B cell (primary cell): ENCODE measurements at regions not wholly inside any gene's neighbourhood (a gene's known extent, or its start where the extent isn't known, plus 50 kb on each side); places are given as distances from the start of the nearest gene placed in this dataset.

Experiments used
- ATAC-seq: fragments of 200-7000 bp; cut with Tn5 transposase; one replicate; pipeline ENCODE4 v1.10.0; 2021; ENCODE audit warnings: low read depth, mild to moderate bottlenecking, moderate number of reproducible peaks, moderate library complexity
- CTCF ChIA-PET: fragments of 350-600 bp; sonication (Branson Sonifier 250); formaldehyde crosslinking; loops from one replicate; lab custom pipeline; 2021; ENCODE audit warnings: antibody characterized with exemption, inconsistent platforms; lab: Charles Lee
- POLR2A ChIA-PET: fragments of 350-600 bp; sonication (Branson Sonifier 250); formaldehyde crosslinking; loops from one replicate; lab custom pipeline; 2021; ENCODE audit warnings: antibody characterized with exemption; lab: Charles Lee
- DNase-seq: peaks from one replicate; pipeline ENCODE4 v3.0.0; 2013
- H2AFZ ChIP-seq: 2 replicates; pipeline ENCODE4 v1.6.1; 2012; ENCODE audit warnings: mild to moderate bottlenecking, low read depth, low read length; ENCODE audit not compliant: insufficient read depth, poor library complexity, severe bottlenecking
- H3K27ac ChIP-seq, 2 donors: 1 replicate in 1 of 2; 2 replicates in 1 of 2; pipeline ENCODE4 v1.5.1; 2012 to 2013; ENCODE audit warnings: low read length in 2 of 2, mild to moderate bottlenecking in 2 of 2, moderate library complexity in 1 of 2
- H3K27me3 ChIP-seq, 4 experiments: fragments of 200-600 bp in 1 of 4; sonication (generic) in 1 of 4; replicated peaks in 1 of 4; 1 replicate in 2 of 4; 2 replicates in 2 of 4; pipeline versions ENCODE4 v1.6.1 to v1.7.0; 2013 to 2016; ENCODE audit warnings: low read length in 3 of 4, mild to moderate bottlenecking in 2 of 4, mixed read lengths in 1 of 4, moderate library complexity in 1 of 4; ENCODE audit not compliant: insufficient read depth in 4 of 4, control insufficient read depth in 3 of 4; ENCODE audit errors: control extremely low read depth in 1 of 4
- H3K36me3 ChIP-seq, 2 experiments: replicated peaks in 1 of 2; 1 replicate in 1 of 2; 2 replicates in 1 of 2; pipeline versions ENCODE4 v1.6.1 to v1.7.1; 2013; ENCODE audit warnings: low read length in 1 of 2; ENCODE audit not compliant: insufficient read depth in 2 of 2, control insufficient read depth in 1 of 2; ENCODE audit errors: control extremely low read depth in 1 of 2, extremely low read depth in 1 of 2
- H3K4me1 ChIP-seq, 2 donors: fragments of 200-600 bp in 1 of 2; sonication (generic) in 1 of 2; 1 replicate in 1 of 2; 2 replicates in 1 of 2; pipeline versions ENCODE4 v1.5.1 to v1.6.1; 2013 to 2017; ENCODE audit warnings: low read length in 2 of 2; ENCODE audit not compliant: control insufficient read depth in 2 of 2, insufficient read depth in 2 of 2
- H3K4me2 ChIP-seq: replicated peaks from 2 replicates; pipeline ENCODE3; 2012; ENCODE audit warnings: mild to moderate bottlenecking, low read depth, low read length; ENCODE audit not compliant: poor library complexity, severe bottlenecking
- H3K4me3 ChIP-seq, 5 experiments: fragments of 200-600 bp in 1 of 5; sonication (generic) in 1 of 5; 1 replicate in 3 of 5; 2 replicates in 2 of 5; pipeline versions ENCODE4 v1.5.1 to v1.7.0; 2011 to 2016; ENCODE audit warnings: low read length in 4 of 5, mild to moderate bottlenecking in 4 of 5, low read depth in 2 of 5, control low read depth in 1 of 5, moderate library complexity in 1 of 5; ENCODE audit not compliant: insufficient read depth in 1 of 5; ENCODE audit errors: control extremely low read depth in 1 of 5, extremely low read depth in 1 of 5
- H3K79me2 ChIP-seq: fragments of 200-600 bp; sonication (generic); one replicate; pipeline ENCODE4 v1.6.0; 2016; ENCODE audit warnings: low read length; ENCODE audit not compliant: control insufficient read depth, insufficient read depth
- H3K9ac ChIP-seq: fragments of 200-600 bp; sonication (generic); 2 replicates; pipeline ENCODE4 v1.6.1; 2017; ENCODE audit warnings: mild to moderate bottlenecking, low read length, moderate library complexity
- H3K9me3 ChIP-seq, 3 donors: one replicate each; pipeline versions ENCODE4 v1.6.1 to v1.7.1; 2013; ENCODE audit warnings: low read length in 2 of 3; ENCODE audit not compliant: control insufficient read depth in 2 of 3, insufficient read depth in 1 of 3; ENCODE audit errors: control extremely low read depth in 1 of 3
- H4K20me1 ChIP-seq: 2 replicates; pipeline ENCODE4 v1.6.0; 2012; ENCODE audit warnings: mild to moderate bottlenecking, low read length; ENCODE audit not compliant: insufficient read depth, control insufficient read depth, poor library complexity, severe bottlenecking
- H3K27ac Mint-ChIP-seq: one replicate; pipeline ENCODE4 v1.8.0; 2021; ENCODE audit warnings: mixed read lengths
- H3K27me3 Mint-ChIP-seq: one replicate; pipeline ENCODE4 v1.8.0; 2021; ENCODE audit warnings: mixed read lengths
- H3K4me1 Mint-ChIP-seq: one replicate; pipeline ENCODE4 v1.8.0; 2021; ENCODE audit warnings: mixed read lengths
- H3K4me3 Mint-ChIP-seq: one replicate; pipeline ENCODE4 v1.8.0; 2021; ENCODE audit warnings: mixed read lengths
- H3K9me3 Mint-ChIP-seq: one replicate; pipeline ENCODE4 v1.8.0; 2022; ENCODE audit warnings: mixed read lengths; ENCODE audit not compliant: insufficient read depth
- CTCF ChIP-seq: fragments of 200-600 bp; IDR thresholded peaks from one replicate; pipeline ENCODE4 v1.8.0; 2022; ENCODE audit warnings: antibody characterized with exemption, mild to moderate bottlenecking
- EZH2 ChIP-seq: IDR thresholded peaks from 2 replicates; pipeline ENCODE4 v1.6.1; 2012; ENCODE audit warnings: borderline replicate concordance, low read depth, mild to moderate bottlenecking, moderate library complexity, low read length; ENCODE audit not compliant: insufficient read depth, poor library complexity, severe bottlenecking
- WGBS: methylation state at CpG from one replicate; pipeline ENCODE4 v1.1.5; 2013; ENCODE audit warnings: missing lambda C conversion rate; ENCODE audit not compliant: insufficient coverage; 5-methylcytosine and 5-hydroxymethylcytosine counted together
- intact Hi-C: fragments of 100-400 bp; cut with micrococcal nuclease; formaldehyde crosslinking; loops from one replicate; pipeline ENCODE4 v1.10.0; 2022

GRCh38 chr4:164413743-164414142, 340.2 kb upstream of the SMIM31 start:
- no peaks in the 10 kb centered on the region for H3K27me3 ChIP-seq
- no peak overlapping the region for H3K4me2 ChIP-seq
- no peak overlapping the region for H3K4me3 Mint-ChIP-seq
- ChIA-PET POLR2A (no interaction called here), CTCF (no interaction called here)
- ATAC-seq (no peak), DNase-seq (no peak)
- H3K27ac ChIP-seq = no peak overlapping the region
- H3K4me1 Mint-ChIP-seq = no peaks in the 10 kb centered on the region
- no peak overlapping the region for H3K27ac Mint-ChIP-seq
- intact Hi-C loops = no loop called here
- H4K20me1 ChIP-seq = no peaks in the 10 kb centered on the region
- no peak overlapping the region for H3K9ac ChIP-seq
- H3K4me1 ChIP-seq = no peaks in the 10 kb centered on the region
- H3K36me3 ChIP-seq = no peaks in the 10 kb centered on the region
- H2AFZ ChIP-seq = no peak overlapping the region
- no peaks in the 10 kb centered on the region for H3K9me3 ChIP-seq
- no peaks in the 10 kb centered on the region for H3K9me3 Mint-ChIP-seq
- no peak overlapping the region for H3K4me3 ChIP-seq
- H3K79me2 ChIP-seq = no peaks in the 10 kb centered on the region
- TF ChIP-seq EZH2 = no peak
- TF ChIP-seq CTCF = no peak
- no CpG with 5 or more reads among the region's 2 CpGs for WGBS
- H3K27me3 Mint-ChIP-seq = no peaks in the 10 kb centered on the region

DNA sequence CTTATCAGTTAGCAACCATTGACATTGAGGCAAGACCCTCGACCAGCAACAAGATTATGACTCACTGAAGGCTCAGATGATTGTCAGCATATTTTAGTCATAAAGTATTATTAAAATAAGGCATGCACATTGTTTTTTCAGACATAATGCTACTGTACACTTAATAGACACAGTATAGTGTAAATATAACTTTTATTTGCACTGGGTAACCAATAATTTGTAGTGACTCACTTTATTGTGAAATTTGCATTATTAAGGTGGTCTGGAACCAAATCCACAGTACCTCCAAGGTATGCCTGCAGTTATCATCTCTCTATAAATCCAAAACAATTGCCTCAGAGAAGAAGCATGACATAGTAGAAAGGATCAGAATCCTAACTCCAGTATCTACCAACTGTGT, 330.1 kb upstream of the SMIM31 start:
- no peak for TF ChIP-seq EZH2
- no peak for TF ChIP-seq CTCF
- no peaks in the 10 kb centered on the region for H3K9me3 Mint-ChIP-seq
- H3K4me3 Mint-ChIP-seq = no peak overlapping the region
- POLR2A ChIA-PET = no interaction called here
- Histone ChIP-seq H3K4me2 (no peak overlapping the region), H3K79me2 (no peaks in the 10 kb centered on the region), H3K4me3 (no peak overlapping the region), H3K9me3 (peaks cover 0 to 4% (median 0%) of the 10 kb centered on the region in 3 donors), H4K20me1 (no peaks in the 10 kb centered on the region), H3K27ac (no peak overlapping the region), H3K36me3 (no peaks in the 10 kb centered on the region), H3K9ac (no peak overlapping the region), H2AFZ (no peak overlapping the region), H3K27me3 (no peaks in the 10 kb centered on the region), H3K4me1 (no peaks in the 10 kb centered on the region)
- no CpG with 5 or more reads among the region's 1 CpG for WGBS
- CTCF ChIA-PET = no interaction called here
- no peaks in the 10 kb centered on the region for H3K4me1 Mint-ChIP-seq
- DNase-seq (no peak), ATAC-seq (no peak)
- H3K27ac Mint-ChIP-seq = no peak overlapping the region
- intact Hi-C loops = no loop called here
- no peaks in the 10 kb centered on the region for H3K27me3 Mint-ChIP-seq
